IPS DF 6.9 (cell line): ENCODE measurements at regions not wholly inside any gene's neighbourhood (a gene's known extent, or its start where the extent isn't known, plus 50 kb on each side); places are given as distances from the start of the nearest gene placed in this dataset.

Experiments used
- DNase-seq: peaks from one replicate; pipeline ENCODE4 v3.0.0-alpha.2; 2013; ENCODE audit warnings: low read depth, low spot score
- H3K27ac ChIP-seq: one replicate; pipeline ENCODE4 v1.5.1; 2013; ENCODE audit warnings: low read length, control low read depth
- H3K27me3 ChIP-seq: 2 replicates; pipeline ENCODE4 v1.6.1; 2013; ENCODE audit warnings: mild to moderate bottlenecking, low read length; ENCODE audit not compliant: control insufficient read depth, insufficient read depth
- H3K36me3 ChIP-seq: 2 replicates; pipeline ENCODE4 v1.6.1; 2013; ENCODE audit warnings: low read length; ENCODE audit not compliant: control insufficient read depth, insufficient read depth
- H3K4me1 ChIP-seq: 2 replicates; pipeline ENCODE4 v1.6.1; 2013; ENCODE audit warnings: low read length; ENCODE audit not compliant: control insufficient read depth, insufficient read depth
- H3K4me3 ChIP-seq: 2 replicates; pipeline ENCODE4 v1.5.1; 2013; ENCODE audit warnings: mild to moderate bottlenecking, low read length
- H3K9me3 ChIP-seq: 2 replicates; pipeline ENCODE4 v1.6.1; 2013; ENCODE audit warnings: low read length, inconsistent platforms; ENCODE audit not compliant: control insufficient read depth, insufficient read depth
- WGBS: extraction: QIAGEN DNeasy Blood & Tissue Kit; methylation state at CpG from one replicate; pipeline ENCODE4 v1.1.7; 2013; ENCODE audit warnings: mixed read lengths, missing lambda C conversion rate; ENCODE audit not compliant: insufficient read length, insufficient coverage; 5-methylcytosine and 5-hydroxymethylcytosine counted together

DNA sequence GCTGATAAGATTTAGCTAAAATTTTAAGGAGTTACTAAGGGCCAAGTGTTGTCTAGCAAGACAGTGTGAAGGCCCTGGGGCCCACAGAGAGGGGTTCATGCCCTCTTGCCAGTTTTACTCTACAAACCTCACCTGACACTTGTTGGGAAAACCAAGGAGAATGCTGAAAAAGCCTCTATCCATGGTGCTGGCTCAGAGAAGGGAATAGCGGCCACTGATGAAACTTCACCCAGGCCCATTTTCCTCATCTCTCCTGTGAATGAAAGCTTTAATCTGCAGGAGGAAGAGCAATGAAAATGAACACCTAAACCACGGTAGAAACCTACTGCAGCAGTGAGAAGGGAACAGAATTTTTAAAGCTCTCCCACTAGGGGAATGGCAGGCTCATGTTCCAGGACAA, 317.3 kb upstream of the CNR1 start:
- Histone ChIP-seq H3K27me3 (no peaks in the 10 kb centered on the region), H3K4me3 (no peak overlapping the region), H3K9me3 (no peaks in the 10 kb centered on the region), H3K27ac (no peak overlapping the region), H3K4me1 (no peaks in the 10 kb centered on the region), H3K36me3 (no peaks in the 10 kb centered on the region)
- no CpG with 5 or more reads among the region's 2 CpGs for WGBS
- DNase-seq, result no peak

DNA sequence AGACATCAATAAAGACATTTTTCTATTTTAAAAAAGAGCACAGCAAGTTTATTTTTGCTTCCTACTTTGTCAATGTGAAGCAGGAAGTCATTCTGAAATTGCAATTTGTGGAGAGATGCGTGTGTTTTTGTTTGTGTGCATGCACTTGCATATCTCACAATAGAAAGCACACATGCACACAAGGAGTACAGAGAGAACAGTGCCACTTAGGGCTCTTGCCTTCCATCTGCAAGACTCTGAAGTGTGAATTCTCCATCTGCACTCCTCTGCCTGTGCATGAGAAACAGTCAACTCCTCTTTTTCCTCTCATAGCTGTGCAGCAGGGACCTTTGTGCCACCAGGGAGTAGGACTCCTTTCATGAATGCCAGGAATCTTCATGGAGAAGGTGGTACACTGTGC, 316.3 kb upstream of the CNR1 start:
- Histone ChIP-seq H3K36me3 (no peaks in the 10 kb centered on the region), H3K9me3 (no peaks in the 10 kb centered on the region), H3K27ac (no peak overlapping the region), H3K4me3 (no peak overlapping the region), H3K4me1 (no peaks in the 10 kb centered on the region), H3K27me3 (no peaks in the 10 kb centered on the region)
- no peak for DNase-seq
- WGBS, result no CpG with 5 or more reads among the region's 1 CpG

GRCh38 chr6:88481519-88481918, 315.4 kb upstream of the CNR1 start:
- Histone ChIP-seq H3K4me1 (no peaks in the 10 kb centered on the region), H3K4me3 (no peak overlapping the region), H3K27me3 (no peaks in the 10 kb centered on the region), H3K27ac (no peak overlapping the region), H3K36me3 (no peaks in the 10 kb centered on the region), H3K9me3 (no peaks in the 10 kb centered on the region)
- no CpG with 5 or more reads among the region's 1 CpG for WGBS
- no peak for DNase-seq

- Histone ChIP-seq H3K9me3 (no peaks in the 10 kb centered on the region), H3K27ac (no peak overlapping the region), H3K4me3 (no peak overlapping the region), H3K27me3 (no peaks in the 10 kb centered on the region), H3K4me1 (no peaks in the 10 kb centered on the region), H3K36me3 (no peaks in the 10 kb centered on the region)
- DNase-seq, result no peak
- no CpG with 5 or more reads among the region's 5 CpGs for WGBS
Observed at GRCh38 chr6:88480816-88481215, 314.7 kb upstream of the CNR1 start.

DNA sequence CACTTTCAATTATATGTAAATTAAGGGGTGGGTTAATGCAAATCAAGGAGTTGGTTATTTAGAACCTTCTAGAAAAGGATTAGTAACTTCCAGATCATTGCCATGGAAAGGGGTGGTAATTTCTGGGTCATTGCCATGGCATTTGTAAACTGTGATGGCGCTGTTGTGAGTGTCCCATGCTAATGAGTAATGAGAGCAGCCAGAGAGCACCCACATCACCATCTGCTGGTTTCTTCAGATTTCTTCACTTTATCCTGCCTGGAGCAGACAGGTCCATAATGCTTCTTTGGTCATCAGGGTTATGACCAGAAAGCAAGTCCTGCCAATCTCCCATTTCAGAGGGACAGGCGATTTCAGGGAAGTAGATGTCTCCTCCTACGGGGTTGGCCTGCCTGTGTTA, 311.3 kb upstream of the CNR1 start:
- Histone ChIP-seq H3K27ac (no peak overlapping the region), H3K27me3 (no peaks in the 10 kb centered on the region), H3K9me3 (no peaks in the 10 kb centered on the region), H3K36me3 (no peaks in the 10 kb centered on the region), H3K4me3 (no peak overlapping the region), H3K4me1 (no peaks in the 10 kb centered on the region)
- no peak for DNase-seq
- whole genome bisulfite sequencing, result no CpG with 5 or more reads among the region's 3 CpGs

DNA sequence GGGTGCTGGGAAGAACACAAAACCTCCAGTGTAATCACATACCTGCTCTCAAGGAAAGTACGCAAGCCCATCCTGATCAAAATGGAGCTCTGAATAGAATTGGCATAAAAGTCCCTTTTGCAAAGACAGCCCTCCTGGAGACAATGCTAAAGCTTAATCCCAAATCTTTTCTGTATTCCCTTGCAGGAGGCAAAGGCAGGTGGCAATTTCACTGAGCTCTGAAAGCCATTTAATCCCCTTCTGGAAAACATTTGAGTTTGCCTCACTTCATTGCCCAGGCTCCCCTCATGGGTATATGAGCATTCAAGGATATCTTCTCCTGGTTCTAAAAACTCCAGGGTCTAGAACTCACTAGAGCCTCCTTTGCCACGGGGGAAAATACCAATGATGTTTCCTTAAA, 310.2 kb upstream of the CNR1 start:
- no CpG with 5 or more reads among the region's 2 CpGs for WGBS
- no peak for DNase-seq
- Histone ChIP-seq H3K9me3 (no peaks in the 10 kb centered on the region), H3K4me3 (no peak overlapping the region), H3K27me3 (no peaks in the 10 kb centered on the region), H3K4me1 (no peaks in the 10 kb centered on the region), H3K36me3 (no peaks in the 10 kb centered on the region), H3K27ac (no peak overlapping the region)

DNA sequence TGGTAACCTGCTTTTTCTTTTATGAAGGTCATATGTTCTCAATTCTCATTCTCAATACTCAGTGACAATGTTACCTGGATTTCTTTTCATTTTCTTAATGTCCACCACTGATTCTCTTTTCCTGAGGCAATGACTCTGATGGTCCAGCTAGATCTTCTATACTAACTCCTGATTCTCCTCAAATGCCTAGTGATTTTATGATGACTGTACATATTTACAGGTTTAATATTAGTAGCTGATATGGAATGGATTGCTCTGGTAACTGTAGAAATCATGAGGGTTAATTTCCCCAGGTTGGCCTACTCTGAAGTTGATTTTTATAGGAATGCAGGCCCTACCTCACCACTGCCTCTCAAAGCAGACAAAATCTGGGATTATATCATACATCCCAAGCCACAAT, 308.6 kb upstream of the CNR1 start:
- H3K36me3 ChIP-seq, result no peaks in the 10 kb centered on the region
- no peak overlapping the region for H3K27ac ChIP-seq
- H3K4me3 ChIP-seq, result no peak overlapping the region
- no peaks in the 10 kb centered on the region for H3K4me1 ChIP-seq
- H3K27me3 ChIP-seq, result no peaks in the 10 kb centered on the region
- no peaks in the 10 kb centered on the region for H3K9me3 ChIP-seq
- no peak for DNase-seq

DNA sequence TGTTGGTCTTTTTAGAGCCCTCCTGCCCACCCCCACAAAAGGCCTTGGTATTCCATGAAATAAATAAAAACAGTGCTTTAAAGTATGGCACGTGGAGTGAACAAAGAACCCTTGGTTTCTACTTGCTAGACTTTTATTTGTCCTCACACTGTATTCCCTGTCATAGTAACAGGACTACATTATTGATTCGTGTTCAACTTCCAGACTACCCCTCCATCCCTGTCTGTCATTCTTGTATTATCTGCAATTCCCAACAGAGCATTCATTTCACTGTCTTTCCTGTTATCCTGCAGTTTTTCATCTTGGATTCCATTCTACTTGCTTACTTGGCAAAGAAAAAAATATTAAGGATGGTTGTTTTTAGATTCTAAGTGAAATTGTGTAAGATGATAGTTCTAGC, 307.4 kb upstream of the CNR1 start:
- Histone ChIP-seq H3K4me1 (no peaks in the 10 kb centered on the region), H3K27me3 (no peaks in the 10 kb centered on the region), H3K27ac (no peak overlapping the region), H3K36me3 (no peaks in the 10 kb centered on the region), H3K9me3 (no peaks in the 10 kb centered on the region), H3K4me3 (no peak overlapping the region)
- no CpG with 5 or more reads among the region's 2 CpGs for WGBS
- no peak for DNase-seq

GRCh38 chr6:88472851-88473525, 306.8 kb upstream of the CNR1 start:
- no peaks in the 10 kb centered on the region for H3K36me3 ChIP-seq
- H3K27me3 ChIP-seq, result no peaks in the 10 kb centered on the region
- H3K27ac ChIP-seq, result no peak overlapping the region
- no peaks in the 10 kb centered on the region for H3K4me1 ChIP-seq
- no peak for DNase-seq
- whole genome bisulfite sequencing, result no CpG with 5 or more reads among the region's 11 CpGs
- H3K4me3 ChIP-seq, result no peak overlapping the region
- no peaks in the 10 kb centered on the region for H3K9me3 ChIP-seq

- no peak for DNase-seq
- Histone ChIP-seq H3K4me1 (no peaks in the 10 kb centered on the region), H3K36me3 (no peaks in the 10 kb centered on the region), H3K27me3 (no peaks in the 10 kb centered on the region), H3K9me3 (no peaks in the 10 kb centered on the region), H3K27ac (no peak overlapping the region), H3K4me3 (no peak overlapping the region)
- no CpG with 5 or more reads among the region's 1 CpG for WGBS
Observed at GRCh38 chr6:88459643-88460042, 293.5 kb upstream of the CNR1 start.

DNA sequence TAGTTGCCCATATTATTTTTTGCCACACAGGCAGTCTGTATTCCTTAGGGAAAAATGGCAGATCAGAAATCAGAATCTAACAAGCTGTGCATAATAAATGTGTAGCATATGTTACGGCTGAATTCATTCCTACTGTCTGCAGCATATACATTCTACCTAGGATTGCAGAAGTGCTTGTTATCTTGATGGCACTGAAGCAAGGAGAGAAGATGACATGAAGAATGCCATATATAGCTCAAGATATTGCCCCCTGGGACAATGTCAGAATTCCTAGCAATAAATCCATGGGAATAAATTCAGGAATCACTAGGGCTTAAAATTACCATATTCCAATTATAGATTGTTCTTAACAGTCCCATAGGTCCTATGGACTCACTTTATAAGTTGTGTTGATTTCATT, 293.0 kb upstream of the CNR1 start:
- no peaks in the 10 kb centered on the region for H3K9me3 ChIP-seq

More for the DNA sequence above, 293.0 kb upstream of the CNR1 start:
- no peak for DNase-seq
- no peak overlapping the region for H3K4me3 ChIP-seq
- H3K36me3 ChIP-seq, result no peaks in the 10 kb centered on the region
- H3K4me1 ChIP-seq, result no peaks in the 10 kb centered on the region
- no CpG with 5 or more reads among the region's 1 CpG for WGBS
- H3K27ac ChIP-seq, result no peak overlapping the region
- no peaks in the 10 kb centered on the region for H3K27me3 ChIP-seq
